Caki2 (cell line): ENCODE measurements at regions not wholly inside any gene's neighbourhood (a gene's known extent, or its start where the extent isn't known, plus 50 kb on each side); places are given as distances from the start of the nearest gene placed in this dataset.

Experiments used
- DNase-seq: peaks from one replicate; pipeline ENCODE4 v3.0.0-alpha.2; 2015; ENCODE audit warnings: low read depth
- in situ Hi-C: cut with HindIII; loops from 2 replicates; pipeline ENCODE4 v1.10.0; 2016; ENCODE audit warnings: low sequenced_read_pairs, low pct_unique_long_range_greater_than_20kb, mixed read lengths

- DNase-seq = no peak
- in situ Hi-C loops = no loop called here
These were observed 438.0 kb upstream of the MPDZ start for GRCh38 chr9:13717322-13718054.

GRCh38 chr9:13716601-13717321, 437.3 kb upstream of the MPDZ start:
- in situ Hi-C loops = no loop called here

GRCh38 chr9:13716090-13716489, 436.6 kb upstream of the MPDZ start:
- in situ Hi-C loops = no loop called here
- DNase-seq = no peak

More at GRCh38 chr9:13716601-13717321, 437.3 kb upstream of the MPDZ start:
- DNase-seq = no peak

- in situ Hi-C loops = no loop called here
- no peak for DNase-seq
These were observed 435.9 kb upstream of the MPDZ start for GRCh38 chr9:13715430-13715829.

- DNase-seq = no peak
These were observed 428.4 kb upstream of the MPDZ start for GRCh38 chr9:13707612-13708576.

GRCh38 chr9:13705918-13706317, 426.4 kb upstream of the MPDZ start:
- DNase-seq = no peak
- in situ Hi-C loops = no loop called here

More at GRCh38 chr9:13707612-13708576, 428.4 kb upstream of the MPDZ start:
- in situ Hi-C loops = no loop called here

GRCh38 chr9:13705373-13705772, 425.9 kb upstream of the MPDZ start:
- in situ Hi-C loops = no loop called here
- no peak for DNase-seq

- DNase-seq = no peak
- in situ Hi-C loops = no loop called here
These were observed 411.1 kb upstream of the MPDZ start for GRCh38 chr9:13690595-13690994.

GRCh38 chr9:13689925-13690324, 410.4 kb upstream of the MPDZ start:
- in situ Hi-C loops = no loop called here
- DNase-seq = no peak

GRCh38 chr9:13688990-13689600, 409.6 kb upstream of the MPDZ start:
- peak; percentile 22 for DNase-seq

GRCh38 chr9:13688223-13688989, 408.9 kb upstream of the MPDZ start:
- in situ Hi-C loops = no loop called here
- DNase-seq = peak; percentile 2

More at GRCh38 chr9:13688990-13689600, 409.6 kb upstream of the MPDZ start:
- in situ Hi-C loops = no loop called here

GRCh38 chr9:13684656-13685055, 405.2 kb upstream of the MPDZ start:
- in situ Hi-C loops = no loop called here
- no peak for DNase-seq

GRCh38 chr9:13677801-13678200, 398.3 kb upstream of the MPDZ start:
- in situ Hi-C loops = no loop called here
- DNase-seq = no peak

GRCh38 chr9:13675638-13676000, 396.1 kb upstream of the MPDZ start:
- DNase-seq = no peak
- in situ Hi-C loops = no loop called here

GRCh38 chr9:13674926-13675637, 395.6 kb upstream of the MPDZ start:
- in situ Hi-C loops = no loop called here
- DNase-seq = no peak

- DNase-seq = no peak
- in situ Hi-C loops = no loop called here
These were observed 393.9 kb upstream of the MPDZ start for GRCh38 chr9:13673348-13673747.

- DNase-seq = no peak
- in situ Hi-C loops = no loop called here
These were observed 386.1 kb upstream of the MPDZ start for GRCh38 chr9:13665418-13666066.
